OCI-LY7 (cell line): ENCODE measurements at regions not wholly inside any gene's neighbourhood (a gene's known extent, or its start where the extent isn't known, plus 50 kb on each side); places are given as distances from the start of the nearest gene placed in this dataset.

Experiments used
- BruUV-seq: library from RNA; stranded (reverse); fragments of 400-500 nt; replicated peaks from 2 replicates; lab custom pipeline; 2021; lab: Mats Ljungman, UMichigan
- CTCF ChIA-PET: fragments of 300-600 bp; sonication (Branson Sonifier 250); formaldehyde crosslinking; loops from one replicate; lab custom pipeline; 2022; ENCODE audit warnings: antibody characterized with exemption; ENCODE audit not compliant: unreplicated experiment; lab: Charles Lee
- POLR2A ChIA-PET: fragments of 300-600 bp; sonication (Branson Sonifier 250); formaldehyde crosslinking; loops from one replicate; lab custom pipeline; 2022; ENCODE audit warnings: antibody characterized with exemption; lab: Charles Lee
- DNase-seq: peaks from one replicate; pipeline ENCODE4 v3.0.0-alpha.2; 2015; ENCODE audit warnings: low spot score
- H2AFZ ChIP-seq: fragments of 200-600 bp; sonication (generic), shearing (Covaris generic); 2 replicates; pipeline ENCODE4 v1.6.1; 2014; ENCODE audit warnings: mild to moderate bottlenecking, antibody characterized with exemption, low read length, moderate library complexity
- H3K27ac ChIP-seq: fragments of 200-600 bp; sonication (generic); 2 replicates; pipeline ENCODE4 v1.5.1; 2014; ENCODE audit warnings: mixed run types, low read depth, mild to moderate bottlenecking, moderate library complexity, low read length, inconsistent platforms; ENCODE audit not compliant: poor library complexity, severe bottlenecking
- H3K36me3 ChIP-seq: fragments of 200-600 bp; sonication (generic); 2 replicates; pipeline ENCODE4 v1.6.1; 2014; ENCODE audit warnings: mild to moderate bottlenecking, antibody characterized with exemption, low read length, moderate library complexity, mixed read lengths; ENCODE audit not compliant: insufficient read depth
- H3K4me1 ChIP-seq: fragments of 200-600 bp; sonication (generic); 2 replicates; pipeline ENCODE4 v1.5.1; 2014; ENCODE audit warnings: mild to moderate bottlenecking, low read length; ENCODE audit not compliant: insufficient read depth, poor library complexity, severe bottlenecking
- H3K4me2 ChIP-seq: fragments of 200-600 bp; sonication (generic); 2 replicates; pipeline ENCODE4 v1.6.1; 2014; ENCODE audit warnings: mild to moderate bottlenecking, low read length
- H3K4me3 ChIP-seq: fragments of 200-600 bp; sonication (generic); 2 replicates; pipeline ENCODE4 v1.5.1; 2014; ENCODE audit warnings: mild to moderate bottlenecking, low read depth, low read length; ENCODE audit not compliant: poor library complexity, severe bottlenecking
- H3K79me2 ChIP-seq: fragments of 200-600 bp; sonication (generic); 2 replicates; pipeline ENCODE4 v1.6.1; 2016; ENCODE audit warnings: low read depth, mild to moderate bottlenecking, low read length, moderate library complexity, mixed read lengths; ENCODE audit not compliant: insufficient read depth
- H3K9me2 ChIP-seq: fragments of 200-600 bp; sonication (generic); 2 replicates; pipeline ENCODE4 v1.6.1; 2016; ENCODE audit warnings: mild to moderate bottlenecking, low read length, mixed read lengths; ENCODE audit not compliant: insufficient read depth
- H3K9me3 ChIP-seq: fragments of 200-600 bp; sonication (generic); 2 replicates; pipeline ENCODE4 v1.6.1; 2014; ENCODE audit warnings: mild to moderate bottlenecking, mixed run types, low read length, mixed read lengths
- H4K20me1 ChIP-seq: fragments of 200-600 bp; sonication (generic); 2 replicates; pipeline ENCODE4 v1.6.1; 2014; ENCODE audit warnings: mild to moderate bottlenecking, antibody characterized with exemption, low read length, moderate library complexity, mixed read lengths; ENCODE audit not compliant: insufficient read depth
- EZH2phosphoT487 ChIP-seq: fragments of 200-600 bp; sonication (generic); IDR thresholded peaks from 2 replicates; pipeline ENCODE4 v1.6.1; 2018; ENCODE audit warnings: low read depth, borderline replicate concordance, mild to moderate bottlenecking, mixed run types, antibody characterized with exemption, low read length, moderate library complexity, mixed read lengths
- intact Hi-C: fragments of 100-400 bp; cut with micrococcal nuclease; formaldehyde crosslinking; loops from one replicate; pipeline ENCODE4 v1.10.0; 2022; ENCODE audit not compliant: unreplicated experiment
- TF ChIP-seq, protein P1 (sequence below): fragments of 200-600 bp; sonication (generic); conservative IDR thresholded peaks from 2 replicates; pipeline ENCODE4 v1.5.1; 2014; ENCODE audit warnings: mild to moderate bottlenecking, antibody characterized with exemption, low read length, moderate library complexity, mixed read lengths

DNA sequence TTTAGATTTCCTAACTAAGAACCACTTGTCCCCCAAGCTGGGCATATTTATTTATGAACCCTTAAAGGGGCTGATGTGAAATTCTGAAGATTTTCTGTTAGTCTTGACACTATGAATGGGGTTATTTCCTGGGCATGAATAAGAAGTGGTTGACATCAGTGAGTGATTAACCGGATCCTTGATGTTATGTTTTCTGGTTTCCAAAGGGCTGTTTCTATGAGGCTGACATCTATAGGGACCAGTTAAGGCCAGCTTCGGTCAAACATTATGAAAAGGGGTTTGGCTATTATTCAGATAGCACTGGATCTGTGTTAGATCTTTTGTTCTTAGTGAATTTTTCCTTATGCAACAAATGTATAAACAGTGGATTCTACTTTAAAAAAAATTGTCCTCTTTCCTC is 443.7 kb upstream of the SPRED2 start:
- ChIA-PET POLR2A (no interaction called here), CTCF (no interaction called here)
- Histone ChIP-seq H3K36me3 (no peaks in the 10 kb centered on the region), H4K20me1 (no peaks in the 10 kb centered on the region), H3K4me2 (no peak overlapping the region), H3K9me3 (no peaks in the 10 kb centered on the region), H2AFZ (no peak overlapping the region), H3K79me2 (no peaks in the 10 kb centered on the region), H3K27ac (no peak overlapping the region), H3K4me1 (no peaks in the 10 kb centered on the region), H3K9me2 (no peaks in the 10 kb centered on the region), H3K4me3 (no peak overlapping the region)
- TF ChIP-seq EZH2phosphoT487 = no peak
- TF ChIP-seq, protein P1, sequence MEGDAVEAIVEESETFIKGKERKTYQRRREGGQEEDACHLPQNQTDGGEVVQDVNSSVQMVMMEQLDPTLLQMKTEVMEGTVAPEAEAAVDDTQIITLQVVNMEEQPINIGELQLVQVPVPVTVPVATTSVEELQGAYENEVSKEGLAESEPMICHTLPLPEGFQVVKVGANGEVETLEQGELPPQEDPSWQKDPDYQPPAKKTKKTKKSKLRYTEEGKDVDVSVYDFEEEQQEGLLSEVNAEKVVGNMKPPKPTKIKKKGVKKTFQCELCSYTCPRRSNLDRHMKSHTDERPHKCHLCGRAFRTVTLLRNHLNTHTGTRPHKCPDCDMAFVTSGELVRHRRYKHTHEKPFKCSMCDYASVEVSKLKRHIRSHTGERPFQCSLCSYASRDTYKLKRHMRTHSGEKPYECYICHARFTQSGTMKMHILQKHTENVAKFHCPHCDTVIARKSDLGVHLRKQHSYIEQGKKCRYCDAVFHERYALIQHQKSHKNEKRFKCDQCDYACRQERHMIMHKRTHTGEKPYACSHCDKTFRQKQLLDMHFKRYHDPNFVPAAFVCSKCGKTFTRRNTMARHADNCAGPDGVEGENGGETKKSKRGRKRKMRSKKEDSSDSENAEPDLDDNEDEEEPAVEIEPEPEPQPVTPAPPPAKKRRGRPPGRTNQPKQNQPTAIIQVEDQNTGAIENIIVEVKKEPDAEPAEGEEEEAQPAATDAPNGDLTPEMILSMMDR = no peak
- intact Hi-C loops = no loop called here
- BruUV-seq = no TSS peak
- DNase-seq = no peak

DNA sequence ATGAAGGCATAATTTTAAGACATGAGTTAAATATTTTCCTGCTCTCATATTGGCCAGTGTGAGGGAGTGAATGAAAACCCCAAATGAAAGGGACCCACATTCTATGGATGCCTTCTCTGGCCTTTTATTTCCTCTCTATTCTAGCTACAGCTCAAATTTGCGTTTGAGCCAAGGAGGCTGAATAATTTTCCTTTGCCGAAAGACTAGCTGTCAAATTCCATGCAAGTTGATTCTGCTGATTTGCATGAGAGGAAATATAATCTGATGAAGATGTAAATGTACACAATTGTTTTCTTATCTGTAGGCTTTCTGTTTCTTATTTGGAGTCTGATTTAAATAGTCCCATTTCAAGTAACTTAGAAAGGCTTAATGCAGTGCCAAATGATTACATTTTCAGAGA is 438.4 kb upstream of the SPRED2 start:
- POLR2A ChIA-PET = no interaction called here
- no TSS peak for BruUV-seq

DNA sequence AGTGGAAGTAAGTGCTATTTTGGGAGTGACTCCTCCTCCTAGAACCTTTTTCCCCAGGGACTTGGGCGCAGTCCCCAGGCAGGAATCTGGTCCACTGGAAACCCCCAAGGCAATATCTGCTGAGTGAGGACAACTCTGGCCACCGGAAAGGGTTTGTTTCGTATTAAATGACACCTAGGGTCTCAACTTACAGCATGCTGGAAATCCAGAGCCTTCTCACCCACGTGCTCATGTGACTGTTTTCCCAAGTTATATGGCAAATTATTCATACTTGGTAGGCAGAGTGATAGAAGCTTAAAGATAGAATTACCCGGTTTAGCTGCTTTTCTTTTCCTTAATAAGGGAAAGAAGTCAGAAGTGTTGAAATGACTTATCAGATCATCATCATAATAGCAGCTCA is 436.9 kb upstream of the SPRED2 start:
- no peaks in the 10 kb centered on the region for H3K9me3 ChIP-seq
- H2AFZ ChIP-seq = no peak overlapping the region
- no peaks in the 10 kb centered on the region for H3K4me1 ChIP-seq
- H3K27ac ChIP-seq = no peak overlapping the region
- no TSS peak for BruUV-seq
- no peaks in the 10 kb centered on the region for H4K20me1 ChIP-seq
- no peak for DNase-seq
- no peak overlapping the region for H3K4me3 ChIP-seq
- H3K36me3 ChIP-seq = no peaks in the 10 kb centered on the region
- TF ChIP-seq EZH2phosphoT487 = no peak
- TF ChIP-seq, protein P1 = no peak
- H3K9me2 ChIP-seq = no peaks in the 10 kb centered on the region
- no peaks in the 10 kb centered on the region for H3K79me2 ChIP-seq
- no peak overlapping the region for H3K4me2 ChIP-seq
- intact Hi-C loops = no loop called here
- ChIA-PET CTCF (no interaction called here), POLR2A (no interaction called here)

More for the DNA sequence above, 438.4 kb upstream of the SPRED2 start:
- Histone ChIP-seq H3K36me3 (no peaks in the 10 kb centered on the region), H3K4me1 (no peaks in the 10 kb centered on the region), H4K20me1 (no peaks in the 10 kb centered on the region), H3K79me2 (no peaks in the 10 kb centered on the region), H3K27ac (no peak overlapping the region), H3K4me2 (no peak overlapping the region), H3K9me2 (no peaks in the 10 kb centered on the region), H3K9me3 (no peaks in the 10 kb centered on the region), H3K4me3 (no peak overlapping the region), H2AFZ (no peak overlapping the region)
- CTCF ChIA-PET = no interaction called here
- TF ChIP-seq, protein P1 = no peak
- TF ChIP-seq EZH2phosphoT487 = no peak
- intact Hi-C loops = no loop called here
- DNase-seq = no peak
